HCT116 (cell line): ENCODE measurements at regions not wholly inside any gene's neighbourhood (a gene's known extent, or its start where the extent isn't known, plus 50 kb on each side); places are given as distances from the start of the nearest gene placed in this dataset.

Experiments
- ATAC-seq: fragments of 200-7000 bp; cut with Tn5 transposase; 2 replicates; pipeline ENCODE4 v1.9.1; 2020; ENCODE audit warnings: mild to moderate bottlenecking, moderate library complexity
- BruUV-seq: library from RNA; stranded (reverse); fragments of 400-500 nt; replicated peaks from 2 replicates; lab custom pipeline; 2021; lab: Mats Ljungman, UMichigan
- CTCF ChIA-PET: fragments of 300-600 bp; sonication (Branson Sonifier 250); formaldehyde crosslinking; loops from one replicate; lab custom pipeline; 2021; ENCODE audit warnings: antibody characterized with exemption; lab: Charles Lee
- POLR2A ChIA-PET: fragments of 300-600, 350-600 bp; sonication (Branson Sonifier 250); formaldehyde crosslinking; loops from one replicate; lab custom pipeline; 2021; ENCODE audit warnings: antibody characterized with exemption; lab: Charles Lee
- RAD21 ChIA-PET, 2 experiments: fragments of 300-600 bp; sonication (Branson Sonifier 250); formaldehyde crosslinking; loops; one replicate each; lab custom pipeline; 2023; ENCODE audit warnings: low total read pairs in 2 of 2; ENCODE audit not compliant: uncharacterized antibody in 2 of 2, unreplicated experiment in 2 of 2, low non-redundant PET in 1 of 2; lab: Charles Lee
- DNase-seq: peaks from one replicate; pipeline ENCODE4 v3.0.0-alpha.2; 2010; ENCODE audit warnings: low read depth, low spot score
- H2AFZ ChIP-seq: fragments of 200-600 bp; shearing (Covaris generic), sonication (generic); 2 replicates; pipeline ENCODE4 v1.6.1; 2017; ENCODE audit warnings: low read depth, mixed run types, mixed read lengths, antibody characterized with exemption, low read length; ENCODE audit not compliant: poor library complexity, severe bottlenecking
- H3K27ac ChIP-seq: 2 replicates; pipeline ENCODE4 v1.5.1; 2012; ENCODE audit warnings: low read depth, low read length
- H3K27me3 ChIP-seq: fragments of 200-600 bp; sonication (generic); 2 replicates; pipeline ENCODE4 v1.6.1; 2016; ENCODE audit warnings: mixed run types, low read length, mixed read lengths; ENCODE audit not compliant: insufficient read depth
- H3K36me3 ChIP-seq, 2 experiments: fragments of 200-500 bp in 1 of 2; fragments of 200-600 bp in 1 of 2; sonication (Bioruptor generic) in 1 of 2; sonication (generic) in 1 of 2; 2 replicates each; pipeline versions ENCODE4 v1.5.1 to v1.6.1; 2014 to 2016; ENCODE audit warnings: low read length in 2 of 2, inconsistent platforms in 1 of 2, mixed read lengths in 1 of 2, mixed run types in 1 of 2; ENCODE audit not compliant: insufficient read depth in 2 of 2, control insufficient read depth in 1 of 2
- H3K4me1 ChIP-seq, 2 experiments: fragments of 200-600 bp in 1 of 2; sonication (generic) in 1 of 2; 2 replicates each; pipeline versions ENCODE4 v1.5.1 to v1.6.1; 2012 to 2017; ENCODE audit warnings: low read length in 2 of 2, inconsistent platforms in 1 of 2, mild to moderate bottlenecking in 1 of 2, mixed read lengths in 1 of 2, mixed run types in 1 of 2, moderate library complexity in 1 of 2; ENCODE audit not compliant: insufficient read depth in 2 of 2, control insufficient read depth in 1 of 2
- H3K4me2 ChIP-seq: fragments of 200-600 bp; sonication (generic); 2 replicates; pipeline ENCODE4 v1.6.1; 2017; ENCODE audit warnings: mixed run types, low read length, mixed read lengths
- H3K4me3 ChIP-seq, 2 experiments: fragments of 200-600 bp in 1 of 2; sonication (generic) in 1 of 2; replicated peaks in 1 of 2; 2 replicates each; pipeline ENCODE4 v1.5.1; 2011 to 2016; ENCODE audit warnings: low read length in 2 of 2, control low read depth in 1 of 2, low read depth in 1 of 2, mild to moderate bottlenecking in 1 of 2, mixed read lengths in 1 of 2, mixed run types in 1 of 2
- H3K79me2 ChIP-seq: fragments of 200-600 bp; sonication (generic); 2 replicates; pipeline ENCODE4 v1.6.1; 2017; ENCODE audit warnings: mild to moderate bottlenecking, mixed run types, low read length, moderate library complexity, mixed read lengths; ENCODE audit not compliant: insufficient read depth
- H3K9ac ChIP-seq: fragments of 200-600 bp; sonication (generic); 2 replicates; pipeline ENCODE4 v1.6.1; 2016; ENCODE audit warnings: low read length, mixed read lengths
- H3K9me2 ChIP-seq: fragments of 200-600 bp; sonication (generic), shearing (Covaris generic); 2 replicates; pipeline ENCODE4 v1.6.1; 2017; ENCODE audit warnings: mixed run types, mild to moderate bottlenecking, moderate library complexity; ENCODE audit not compliant: insufficient read depth
- H3K9me3 ChIP-seq, 2 experiments: fragments of 200-500 bp in 1 of 2; fragments of 200-600 bp in 1 of 2; sonication (Bioruptor generic) in 1 of 2; sonication (generic) in 1 of 2; 2 replicates each; pipeline ENCODE4 v1.6.1; 2014 to 2017; ENCODE audit warnings: low read length in 2 of 2, mixed read lengths in 2 of 2, inconsistent platforms in 1 of 2, low read depth in 1 of 2, mild to moderate bottlenecking in 1 of 2, mixed run types in 1 of 2, moderate library complexity in 1 of 2; ENCODE audit not compliant: control insufficient read depth in 1 of 2, insufficient read depth in 1 of 2
- H4K20me1 ChIP-seq: fragments of 200-600 bp; sonication (generic), shearing (Covaris generic); 2 replicates; pipeline ENCODE4 v1.6.1; 2017; ENCODE audit warnings: mixed run types, mild to moderate bottlenecking, moderate library complexity; ENCODE audit not compliant: insufficient read depth
- CEBPB ChIP-seq: IDR thresholded peaks from 2 replicates; pipeline ENCODE4 v1.6.1; 2012; ENCODE audit warnings: low read depth
- EGR1 ChIP-seq: IDR thresholded peaks from 2 replicates; pipeline ENCODE4 v1.6.1; 2012; ENCODE audit warnings: low read depth
- ELF1 ChIP-seq: IDR thresholded peaks from 2 replicates; pipeline ENCODE4 v1.6.1; 2012; ENCODE audit warnings: low read depth, borderline replicate concordance
- EZH2 ChIP-seq: fragments of 200-600 bp; sonication (generic); IDR thresholded peaks from 2 replicates; pipeline ENCODE4 v1.6.1; 2017; ENCODE audit warnings: antibody characterized with exemption, mixed run types
- EZH2phosphoT487 ChIP-seq: fragments of 200-600 bp; IDR thresholded peaks from 2 replicates; pipeline ENCODE4 v1.6.1; 2018; ENCODE audit warnings: antibody characterized with exemption, borderline replicate concordance
- JUND ChIP-seq: IDR thresholded peaks from 2 replicates; pipeline ENCODE4 v1.6.1; 2012
- SIN3A ChIP-seq: IDR thresholded peaks from 2 replicates; pipeline ENCODE4 v1.6.1; 2012; ENCODE audit warnings: low read depth
- SP1 ChIP-seq: IDR thresholded peaks from 2 replicates; pipeline ENCODE4 v1.6.1; 2012; ENCODE audit warnings: low read depth
- SRF ChIP-seq: IDR thresholded peaks from 2 replicates; pipeline ENCODE4 v1.6.1; 2012; ENCODE audit warnings: low read depth
- TCF7L2 ChIP-seq: IDR thresholded peaks from 2 replicates; pipeline ENCODE4 v1.7.0; 2011; ENCODE audit warnings: borderline replicate concordance, inconsistent platforms; ENCODE audit not compliant: insufficient read depth, insufficient read length; ENCODE audit errors: extremely low read depth
- intact Hi-C: fragments of 100-400 bp; cut with micrococcal nuclease; formaldehyde crosslinking; loops from 2 replicates; pipeline ENCODE4 v1.10.0; 2022
- TF ChIP-seq, protein P1 (sequence below): IDR thresholded peaks from 2 replicates; pipeline ENCODE4 v1.6.1; 2012
- TF ChIP-seq, protein P2 (sequence below): IDR thresholded peaks from 2 replicates; pipeline ENCODE4 v1.6.1; 2012
- TF ChIP-seq, protein P3 (sequence below): IDR thresholded peaks from 2 replicates; pipeline ENCODE4 v1.6.1; 2011; ENCODE audit warnings: mild to moderate bottlenecking, low read length, moderate library complexity; ENCODE audit not compliant: insufficient replicate concordance; ENCODE audit errors: extremely low read depth

DNA sequence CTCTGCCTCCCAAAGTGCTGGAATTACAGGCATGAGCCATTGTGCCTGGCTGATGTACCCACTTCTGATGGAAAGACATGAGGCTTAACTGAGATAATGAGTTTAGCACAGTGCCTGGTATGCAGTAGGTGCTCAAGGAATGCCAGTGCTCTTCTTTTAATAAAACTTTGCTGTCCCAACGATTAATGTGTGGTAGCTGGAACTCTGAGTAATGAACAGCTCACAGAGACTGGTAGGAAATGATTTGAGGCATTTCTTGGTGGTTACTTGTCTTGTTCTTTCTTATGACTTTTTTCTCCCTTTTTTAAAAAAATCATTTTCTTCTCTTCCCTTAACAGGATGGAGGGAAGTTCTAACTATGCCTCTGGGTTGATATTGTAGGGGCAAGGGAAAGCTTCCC is 235.7 kb upstream of the PWP1 start:
- ChIA-PET CTCF (no interaction called here), RAD21 (no interaction called here), POLR2A (no interaction called here)
- H3K9me3 ChIP-seq = no peaks in the 10 kb centered on the region
- no peak for ATAC-seq
- no peaks in the 10 kb centered on the region for H3K9me2 ChIP-seq
- H3K27me3 ChIP-seq = peaks cover 2% of the 10 kb centered on the region; the same call in 1 of the 2 replicates
- no peak overlapping the region for H2AFZ ChIP-seq
- no peaks in the 10 kb centered on the region for H3K79me2 ChIP-seq
- no peak overlapping the region for H3K4me2 ChIP-seq
- H3K36me3 ChIP-seq = no peaks in the 10 kb centered on the region
- intact Hi-C loops = loop anchor here (10.0 kb wide), 1 partner anchor 165 kb away; no protein-coding TSS in a partner anchor
- H3K4me1 ChIP-seq = no peaks in the 10 kb centered on the region
- no TSS peak for BruUV-seq
- no peaks in the 10 kb centered on the region for H4K20me1 ChIP-seq
- no peak overlapping the region for H3K9ac ChIP-seq
- no peak for DNase-seq
- no peak for TF ChIP-seq SRF
- TF ChIP-seq, all 23 proteins: peak for 0
- no peak overlapping the region for H3K4me3 ChIP-seq
- H3K27ac ChIP-seq = no peak overlapping the region

DNA sequence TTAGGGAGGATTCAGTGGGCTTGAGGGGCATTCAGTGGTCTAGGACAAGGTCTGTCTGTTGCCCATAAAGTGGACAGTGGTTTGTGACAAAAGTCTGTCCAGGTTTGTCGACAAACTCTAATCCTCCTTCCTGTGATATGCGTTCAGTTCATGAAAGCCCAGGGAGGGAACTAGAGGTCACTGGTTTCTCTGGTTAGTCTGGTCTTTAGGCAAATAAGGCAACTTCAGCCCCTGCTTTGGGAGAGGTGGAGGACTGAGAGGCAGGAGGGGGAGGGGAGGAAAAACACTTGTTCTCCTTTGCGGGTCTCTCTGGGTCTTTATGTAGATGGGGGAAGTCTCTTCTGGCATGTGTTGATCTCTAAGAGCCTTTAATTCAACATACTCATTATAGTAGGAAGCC is 235.1 kb upstream of the PWP1 start:
- H4K20me1 ChIP-seq = no peaks in the 10 kb centered on the region
- RAD21 ChIA-PET = no interaction called here
- DNase-seq (no peak), ATAC-seq (no peak)
- H3K4me1 ChIP-seq = no peaks in the 10 kb centered on the region
- no peak overlapping the region for H3K9ac ChIP-seq
- BruUV-seq = no TSS peak
- POLR2A ChIA-PET = no interaction called here
- H3K9me2 ChIP-seq = no peaks in the 10 kb centered on the region
- no peak for TF ChIP-seq EZH2phosphoT487
- no peaks in the 10 kb centered on the region for H3K9me3 ChIP-seq
- intact Hi-C loops = no loop called here
- H3K4me2 ChIP-seq = no peak overlapping the region
- no peaks in the 10 kb centered on the region for H3K79me2 ChIP-seq
- H3K27me3 ChIP-seq = peaks cover 2% of the 10 kb centered on the region; the same call in 1 of the 2 replicates
- no peak overlapping the region for H3K4me3 ChIP-seq
- H3K36me3 ChIP-seq = no peaks in the 10 kb centered on the region
- H2AFZ ChIP-seq = no peak overlapping the region
- CTCF ChIA-PET = no interaction called here
- no peak overlapping the region for H3K27ac ChIP-seq

DNA sequence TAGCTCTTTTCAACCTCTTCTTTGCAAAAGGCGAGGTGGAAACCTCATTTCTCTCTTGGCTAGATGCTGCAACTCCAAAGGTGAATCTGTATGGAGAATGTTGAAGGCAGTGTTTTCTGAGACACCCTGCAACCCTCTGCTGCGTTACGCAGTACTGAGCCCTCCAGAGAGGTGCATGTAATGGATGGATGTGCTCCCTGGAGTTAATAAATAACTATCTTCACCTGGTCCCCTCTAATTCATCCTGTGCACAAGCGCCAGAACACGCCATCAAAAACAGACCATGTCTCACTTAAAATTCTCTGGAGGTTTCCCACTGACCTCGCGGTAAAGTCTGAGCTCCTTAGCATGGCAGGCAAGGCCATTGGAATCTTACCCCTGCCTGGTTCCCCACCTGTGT is 234.4 kb upstream of the PWP1 start:
- ATAC-seq (no peak), DNase-seq (no peak)
- BruUV-seq = no TSS peak
- ChIA-PET POLR2A (no interaction called here), RAD21 (no interaction called here), CTCF (no interaction called here)
- Histone ChIP-seq H4K20me1 (no peaks in the 10 kb centered on the region), H3K4me1 (no peaks in the 10 kb centered on the region), H3K9ac (no peak overlapping the region), H3K27ac (no peak overlapping the region), H3K27me3 (peaks cover 2% of the 10 kb centered on the region; the same call in 1 of the 2 replicates), H3K79me2 (no peaks in the 10 kb centered on the region), H3K9me3 (no peaks in the 10 kb centered on the region), H3K36me3 (no peaks in the 10 kb centered on the region), H3K9me2 (no peaks in the 10 kb centered on the region), H3K4me2 (no peak overlapping the region), H2AFZ (no peak overlapping the region), H3K4me3 (no peak overlapping the region)
- intact Hi-C loops = no loop called here
- no peak for TF ChIP-seq EZH2
- no peak for TF ChIP-seq CEBPB
- TF ChIP-seq JUND = no peak
- TF ChIP-seq SP1 = no peak
- TF ChIP-seq, protein P1, sequence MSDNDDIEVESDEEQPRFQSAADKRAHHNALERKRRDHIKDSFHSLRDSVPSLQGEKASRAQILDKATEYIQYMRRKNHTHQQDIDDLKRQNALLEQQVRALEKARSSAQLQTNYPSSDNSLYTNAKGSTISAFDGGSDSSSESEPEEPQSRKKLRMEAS = no peak
- TF ChIP-seq, protein P2, sequence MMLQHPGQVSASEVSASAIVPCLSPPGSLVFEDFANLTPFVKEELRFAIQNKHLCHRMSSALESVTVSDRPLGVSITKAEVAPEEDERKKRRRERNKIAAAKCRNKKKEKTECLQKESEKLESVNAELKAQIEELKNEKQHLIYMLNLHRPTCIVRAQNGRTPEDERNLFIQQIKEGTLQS = no peak
- no peak for TF ChIP-seq EGR1
- TF ChIP-seq TCF7L2 = no peak
- TF ChIP-seq, protein P3, sequence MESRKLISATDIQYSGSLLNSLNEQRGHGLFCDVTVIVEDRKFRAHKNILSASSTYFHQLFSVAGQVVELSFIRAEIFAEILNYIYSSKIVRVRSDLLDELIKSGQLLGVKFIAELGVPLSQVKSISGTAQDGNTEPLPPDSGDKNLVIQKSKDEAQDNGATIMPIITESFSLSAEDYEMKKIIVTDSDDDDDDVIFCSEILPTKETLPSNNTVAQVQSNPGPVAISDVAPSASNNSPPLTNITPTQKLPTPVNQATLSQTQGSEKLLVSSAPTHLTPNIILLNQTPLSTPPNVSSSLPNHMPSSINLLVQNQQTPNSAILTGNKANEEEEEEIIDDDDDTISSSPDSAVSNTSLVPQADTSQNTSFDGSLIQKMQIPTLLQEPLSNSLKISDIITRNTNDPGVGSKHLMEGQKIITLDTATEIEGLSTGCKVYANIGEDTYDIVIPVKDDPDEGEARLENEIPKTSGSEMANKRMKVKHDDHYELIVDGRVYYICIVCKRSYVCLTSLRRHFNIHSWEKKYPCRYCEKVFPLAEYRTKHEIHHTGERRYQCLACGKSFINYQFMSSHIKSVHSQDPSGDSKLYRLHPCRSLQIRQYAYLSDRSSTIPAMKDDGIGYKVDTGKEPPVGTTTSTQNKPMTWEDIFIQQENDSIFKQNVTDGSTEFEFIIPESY = no peak
- TF ChIP-seq ELF1 = no peak
- no peak for TF ChIP-seq SRF
- TF ChIP-seq SIN3A = no peak
